GM19238 (cell line): ENCODE measurements at regions not wholly inside any gene's neighbourhood (a gene's known extent, or its start where the extent isn't known, plus 50 kb on each side); places are given as distances from the start of the nearest gene placed in this dataset.
"Not testable (repeated sequence)": the region's sequence is repeated elsewhere in the genome, so short reads cannot be mapped to it uniquely, and the experiment has no call there.

Experiments
- DNase-seq: peaks from one replicate; pipeline ENCODE4 v3.0.0; 2011; ENCODE audit warnings: low spot score; ENCODE audit not compliant: insufficient read length

DNA sequence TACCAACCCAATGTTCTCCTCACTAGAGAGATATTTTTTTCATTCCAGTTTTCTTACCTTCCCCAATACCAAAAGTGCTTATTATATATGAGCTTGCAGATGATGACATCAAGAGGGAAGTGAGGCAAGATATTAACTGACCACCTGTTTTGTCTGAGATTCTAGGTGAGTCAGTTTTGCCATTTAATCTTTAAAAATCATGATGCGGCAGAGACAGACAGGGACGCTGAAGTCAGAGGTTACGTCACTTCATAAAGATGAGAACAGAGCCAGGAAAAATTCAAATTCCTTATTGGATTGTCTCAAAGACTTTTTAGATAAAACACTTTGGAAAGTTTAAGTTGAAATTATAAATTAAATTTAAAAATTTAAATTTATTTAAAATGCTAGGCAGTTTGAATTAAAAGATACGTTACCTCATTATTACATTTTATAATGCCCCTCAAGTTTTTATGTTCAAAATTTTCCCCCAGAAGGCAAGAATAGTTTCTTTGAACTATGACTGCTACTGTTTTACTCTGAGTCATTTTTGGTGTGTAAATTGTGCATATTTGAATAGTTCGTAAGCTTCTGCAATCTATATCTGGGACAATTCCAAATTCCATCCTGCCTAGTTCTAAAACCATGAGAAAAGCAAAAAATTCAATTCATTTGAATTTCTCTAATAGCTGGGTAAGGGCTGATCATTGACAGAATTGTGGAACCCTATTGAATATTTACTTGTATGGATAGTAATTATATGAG lies 839.6 kb upstream of the GOT2 start:
- no peak for DNase-seq

GRCh38 chr16:59567496-59567895 lies 833.4 kb upstream of the GOT2 start:
- DNase-seq, result no peak

GRCh38 chr16:59566446-59566845 lies 832.3 kb upstream of the GOT2 start:
- no peak for DNase-seq

GRCh38 chr16:59558679-59559078 lies 824.6 kb upstream of the GOT2 start:
- DNase-seq, result no peak

DNA sequence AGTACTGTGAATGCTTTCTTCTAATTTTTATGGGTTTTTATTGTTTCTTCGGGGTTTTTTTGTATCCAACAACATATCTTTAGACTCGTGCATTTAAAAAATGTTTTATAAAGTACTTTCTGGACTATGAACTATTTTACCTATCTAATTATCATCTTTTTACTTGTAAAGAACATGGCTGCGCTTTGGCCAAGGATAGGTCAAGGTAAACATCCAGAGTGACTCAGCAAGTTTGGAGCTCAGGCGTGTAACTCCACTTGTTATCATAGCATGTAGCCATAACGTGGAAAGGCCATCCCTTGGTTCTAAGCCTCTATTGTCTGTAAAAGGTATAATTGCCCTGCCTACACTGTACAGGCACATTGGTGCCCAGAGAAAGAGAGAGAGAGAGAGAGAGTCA lies 818.0 kb upstream of the GOT2 start:
- DNase-seq, result no peak

GRCh38 chr16:59545721-59546120 lies 811.6 kb upstream of the GOT2 start:
- DNase-seq, result no peak

DNA sequence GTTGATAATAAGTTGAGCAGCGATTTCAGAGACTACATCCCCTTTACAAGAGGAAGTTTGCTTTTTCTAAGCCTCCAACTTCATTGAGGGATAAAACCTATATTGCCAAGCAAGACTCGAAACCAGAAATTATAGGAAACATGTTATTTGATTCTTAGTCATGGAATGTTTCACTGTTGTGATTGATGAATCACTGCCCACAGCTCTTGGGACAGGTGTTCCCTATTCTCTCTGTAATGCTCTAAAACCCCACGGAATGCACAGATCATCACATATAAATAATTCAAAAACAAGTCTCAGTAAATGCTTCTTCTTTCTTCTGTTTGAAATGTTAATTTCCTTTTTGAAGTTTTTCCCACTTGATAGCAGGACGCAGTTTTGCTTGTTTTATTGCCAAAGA lies 809.5 kb upstream of the GOT2 start:
- DNase-seq, result no peak

- DNase-seq, result no peak
Measured at GRCh38 chr16:59540621-59541020, 806.5 kb upstream of the GOT2 start.

- no peak for DNase-seq
Measured at GRCh38 chr16:59535298-59535697, 801.2 kb upstream of the GOT2 start.

DNA sequence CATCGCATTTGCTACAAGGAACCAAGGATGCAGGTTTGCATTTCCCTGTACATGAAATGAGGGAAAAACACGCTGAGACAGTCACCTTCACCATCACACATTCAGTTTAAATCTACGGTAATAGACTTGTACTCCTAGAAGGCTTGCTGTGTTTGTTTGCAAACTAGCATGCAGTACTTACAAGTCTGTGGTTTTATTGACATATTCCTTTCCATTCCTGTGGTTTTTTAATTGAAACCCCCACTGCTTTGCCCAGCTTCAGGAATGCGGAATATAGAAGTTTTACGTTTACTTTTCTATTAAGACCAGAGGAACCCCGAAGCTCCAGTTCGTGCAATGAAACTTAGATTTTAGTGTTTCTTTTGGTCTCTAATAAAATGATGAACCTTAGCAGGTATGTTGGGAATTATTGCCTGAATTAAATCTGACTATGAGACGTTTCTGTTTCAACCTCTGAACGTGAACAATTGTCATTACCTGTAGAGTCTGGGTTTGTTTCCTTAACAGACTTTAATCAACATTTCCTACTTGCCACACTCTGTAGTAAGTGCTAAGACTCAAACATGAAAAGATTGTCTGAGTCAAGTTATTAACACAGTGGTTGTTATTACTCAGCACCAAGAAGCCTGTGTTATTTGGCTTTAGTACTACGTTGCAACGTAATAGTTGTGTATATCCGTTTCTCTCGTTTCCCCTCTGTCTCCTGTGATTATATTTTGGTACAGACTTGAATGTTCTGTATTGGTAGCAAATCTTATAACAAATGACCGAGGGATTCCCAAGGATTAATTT lies 793.3 kb upstream of the GOT2 start:
- DNase-seq, result no peak

- DNase-seq, result no peak
Measured at GRCh38 chr16:59522826-59523225, 788.7 kb upstream of the GOT2 start.

DNA sequence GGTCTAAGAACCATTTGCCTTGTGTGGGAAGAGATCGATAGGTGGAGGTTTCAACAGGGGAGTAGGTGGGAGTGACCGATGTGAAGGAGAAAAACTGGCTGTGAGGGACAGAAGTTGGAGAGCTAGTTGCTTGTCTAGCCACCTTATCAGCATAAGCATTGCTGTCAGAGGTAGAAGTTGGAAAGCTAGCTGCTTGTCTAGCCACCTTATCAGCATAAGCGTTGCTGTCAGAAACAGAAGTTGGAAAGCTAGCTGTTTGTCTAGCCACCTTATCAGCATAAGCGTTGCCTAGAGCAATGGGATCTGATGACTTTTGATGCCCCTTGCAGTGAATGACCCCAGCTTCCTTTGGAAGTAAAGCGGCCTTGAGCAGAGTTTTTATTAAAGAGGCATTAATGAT lies 784.6 kb upstream of the GOT2 start:
- DNase-seq, result not testable (repeated sequence)

DNA sequence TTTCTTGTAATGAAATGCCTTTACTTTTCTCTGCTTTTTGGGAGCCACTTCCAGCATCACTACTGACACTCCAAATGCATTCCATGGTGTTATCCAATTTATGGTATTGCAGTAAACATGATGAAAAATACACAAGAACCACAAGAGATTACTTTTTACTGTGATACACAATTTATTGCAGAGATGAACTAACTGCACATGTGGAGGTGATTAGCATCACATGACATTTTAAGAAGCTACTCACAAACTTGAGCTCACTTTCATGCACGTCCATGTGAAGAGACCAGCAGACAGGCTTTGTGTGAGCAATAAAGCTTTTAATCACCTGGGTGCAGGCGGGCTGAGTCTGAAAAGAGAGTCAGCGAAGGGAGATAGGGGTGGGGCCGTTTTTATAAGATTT lies 780.5 kb upstream of the GOT2 start:
- DNase-seq, result no peak

DNA sequence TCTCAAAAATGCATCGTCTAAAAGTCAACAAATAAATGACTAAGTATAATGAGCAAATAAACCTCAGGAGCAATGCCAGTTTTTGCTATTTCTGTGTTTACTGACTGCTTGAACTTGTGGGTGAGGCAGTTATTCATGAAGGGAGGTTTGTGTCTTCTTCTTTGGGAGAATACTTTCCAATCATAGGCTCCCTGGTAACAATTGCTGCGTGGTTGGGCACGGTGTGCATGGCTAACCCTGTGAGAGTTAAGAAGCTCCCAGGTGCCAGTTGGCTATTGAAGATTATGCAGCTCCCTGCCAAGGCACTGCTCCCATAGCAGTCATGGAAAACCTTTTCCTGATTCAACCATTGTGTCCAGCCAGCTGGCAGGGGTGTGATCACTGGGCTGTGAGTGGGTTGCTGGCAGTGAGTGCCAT lies 775.9 kb upstream of the GOT2 start:
- no peak for DNase-seq

DNA sequence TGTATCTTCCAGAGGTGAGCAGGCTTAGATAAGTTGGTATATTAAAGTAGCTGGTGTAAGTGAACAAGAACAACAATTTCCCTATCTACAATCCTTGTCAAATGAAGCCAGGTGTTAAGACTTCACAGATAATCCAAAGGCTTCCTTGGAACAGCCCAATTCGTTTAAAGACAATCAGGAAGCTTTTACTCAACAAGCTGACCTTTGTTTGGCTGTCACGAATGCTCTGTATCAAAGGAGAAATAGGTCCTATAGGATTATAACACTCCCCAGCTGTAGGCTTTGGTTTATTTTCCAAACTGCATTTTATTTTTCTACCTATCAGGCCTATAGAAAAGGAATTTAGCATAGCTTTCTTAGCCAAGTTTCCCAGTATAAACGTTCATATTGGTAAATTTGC lies 766.5 kb upstream of the GOT2 start:
- DNase-seq, result no peak

- no peak for DNase-seq
Measured at GRCh38 chr16:59487067-59487466, 753.0 kb upstream of the GOT2 start.

DNA sequence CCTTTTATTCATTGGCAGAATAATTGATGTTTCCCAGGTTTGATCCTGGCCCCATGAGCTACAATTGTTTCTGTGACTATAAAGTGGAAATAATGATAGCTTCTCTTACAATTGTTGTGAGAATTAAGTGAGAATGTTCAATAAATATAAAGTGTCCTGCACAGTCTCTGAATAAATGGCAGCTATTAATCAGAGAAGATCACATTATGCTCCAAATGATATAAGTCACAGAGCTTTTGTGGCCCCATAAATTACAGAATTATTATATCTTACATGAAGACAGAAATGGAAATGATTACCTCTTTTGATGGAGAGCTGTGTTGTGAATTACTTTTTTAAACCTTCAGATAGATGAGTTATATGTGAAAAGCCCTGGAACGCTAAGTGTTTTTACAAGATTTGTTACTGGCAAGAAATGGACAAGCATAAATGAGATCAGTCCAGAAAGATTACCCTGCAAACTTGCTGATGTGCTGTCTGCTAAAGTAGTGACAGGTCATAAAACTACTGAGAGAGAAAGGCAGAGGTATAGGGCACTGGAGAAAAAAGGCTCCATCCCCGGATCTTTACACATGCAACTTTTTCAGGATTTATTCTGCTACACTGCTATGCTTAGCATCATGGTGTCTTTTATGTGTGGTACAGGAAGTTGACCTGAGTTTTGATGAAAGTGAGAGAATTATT lies 750.9 kb upstream of the GOT2 start:
- DNase-seq, result no peak

DNA sequence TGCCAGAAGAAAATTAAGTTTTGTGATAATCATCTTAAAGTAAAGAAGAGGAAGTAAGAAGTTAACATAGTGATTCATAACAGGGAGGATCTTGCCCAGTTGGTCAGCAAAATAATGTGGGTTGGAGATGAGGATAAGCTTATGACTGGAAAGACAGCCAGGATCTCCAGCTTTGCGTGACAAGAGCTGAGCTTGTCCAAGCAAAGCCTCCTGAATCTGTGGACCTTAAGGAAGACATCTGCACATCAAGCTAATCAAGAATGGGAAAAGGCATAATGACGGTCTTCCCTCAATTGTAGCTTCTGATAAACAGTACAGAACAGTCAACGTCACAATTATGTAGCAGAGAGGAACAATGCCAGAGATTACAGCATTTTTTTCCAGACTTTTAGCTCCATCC lies 744.7 kb upstream of the GOT2 start:
- no peak for DNase-seq

GRCh38 chr16:59470556-59470955 lies 736.4 kb upstream of the GOT2 start:
- DNase-seq, result no peak

- no peak for DNase-seq
Measured at GRCh38 chr16:59469266-59469665, 735.1 kb upstream of the GOT2 start.

GRCh38 chr16:59463776-59464175 lies 729.7 kb upstream of the GOT2 start:
- no peak for DNase-seq

- no peak for DNase-seq
Measured at GRCh38 chr16:59459806-59460205, 725.7 kb upstream of the GOT2 start.
